ENCODE measurements at regions not wholly inside any gene's neighbourhood (a gene's known extent, or its start where the extent isn't known, plus 50 kb on each side); places are given as distances from the start of the nearest gene placed in this dataset.
"Not testable (repeated sequence)": the region's sequence is repeated elsewhere in the genome, so short reads cannot be mapped to it uniquely, and the experiment has no call there.

DNA sequence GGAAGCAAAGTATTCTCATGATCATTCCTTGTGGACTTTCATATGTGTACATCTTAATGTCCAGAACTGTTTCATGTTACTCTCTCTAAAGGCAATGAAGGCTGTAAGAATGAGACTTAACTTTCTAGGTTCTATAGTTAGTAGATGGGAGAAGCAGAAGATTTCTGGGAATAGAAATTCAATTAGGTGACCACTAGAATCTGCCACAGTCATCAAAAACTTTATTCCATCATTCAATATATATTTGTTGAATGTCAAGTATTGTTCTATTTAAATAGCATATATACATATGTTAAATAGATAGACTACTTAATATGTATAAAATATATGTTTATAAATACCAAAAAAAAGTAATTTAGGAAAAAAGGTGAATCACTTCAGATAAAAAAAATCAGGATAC lies 972.9 kb downstream of the SLC6A15 start:
- no peak for DNase-seq (ENCODE audit: low read depth, low spot score)

DNA sequence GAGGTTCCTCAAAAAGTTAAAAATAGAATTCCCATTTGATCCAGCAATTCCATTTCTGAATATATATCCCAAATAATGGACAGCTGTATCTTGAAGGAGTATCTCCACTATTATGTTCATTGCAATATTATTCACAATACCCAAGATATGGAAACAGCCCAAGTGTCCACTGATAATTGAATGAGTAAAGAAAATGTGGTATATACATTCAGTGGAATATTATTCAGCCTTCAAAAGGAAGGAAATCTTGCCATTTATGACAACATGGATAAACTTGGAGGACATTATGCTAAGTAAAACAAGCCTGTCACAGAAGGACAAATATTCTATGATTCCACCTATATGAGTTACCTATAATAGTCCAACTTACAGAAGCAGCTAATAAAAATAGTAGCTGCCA lies 979.0 kb downstream of the SLC6A15 start:
- DNase-seq (ENCODE audit: low read depth, low spot score): no peak

DNA sequence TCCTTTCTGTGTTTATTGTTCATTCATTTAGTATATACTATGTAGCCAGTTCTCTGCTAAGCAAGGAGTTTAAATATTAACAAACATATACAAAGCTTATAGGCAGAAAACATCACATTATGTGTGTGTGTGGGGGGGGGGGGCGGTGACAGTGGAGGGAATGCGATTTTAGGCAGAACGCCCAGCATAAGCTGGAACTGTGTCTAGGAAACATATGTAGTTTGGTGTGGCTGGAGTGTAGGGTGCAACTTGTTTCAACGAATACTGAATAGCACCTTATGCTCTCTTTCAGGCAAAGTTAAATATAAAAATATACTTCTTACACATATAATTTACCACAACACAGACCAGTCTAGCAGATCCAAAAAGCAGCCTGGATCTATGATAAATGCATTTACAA lies 980.6 kb downstream of the SLC6A15 start:
- DNase-seq (ENCODE audit: low read depth, low spot score): no peak

DNA sequence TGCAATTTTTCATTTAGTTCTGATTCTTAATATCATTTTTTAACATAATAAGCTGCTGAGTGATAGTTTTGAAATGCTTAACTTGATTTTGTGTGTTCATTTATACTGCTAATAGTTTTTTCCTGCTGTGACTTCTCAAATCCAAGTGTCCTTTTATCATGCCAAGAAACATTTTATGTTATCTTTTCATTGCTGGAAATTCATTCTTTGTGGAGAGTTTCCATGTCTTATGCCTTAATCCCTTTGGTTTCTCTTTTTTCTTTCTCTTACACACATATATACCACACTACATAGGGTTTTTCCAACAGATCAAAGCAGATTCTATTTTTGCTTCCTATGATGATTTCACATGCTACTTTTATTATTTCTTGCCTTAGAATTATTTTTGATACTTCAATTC lies 981.1 kb downstream of the SLC6A15 start:
- no peak for DNase-seq (ENCODE audit: low read depth, low spot score)

DNA sequence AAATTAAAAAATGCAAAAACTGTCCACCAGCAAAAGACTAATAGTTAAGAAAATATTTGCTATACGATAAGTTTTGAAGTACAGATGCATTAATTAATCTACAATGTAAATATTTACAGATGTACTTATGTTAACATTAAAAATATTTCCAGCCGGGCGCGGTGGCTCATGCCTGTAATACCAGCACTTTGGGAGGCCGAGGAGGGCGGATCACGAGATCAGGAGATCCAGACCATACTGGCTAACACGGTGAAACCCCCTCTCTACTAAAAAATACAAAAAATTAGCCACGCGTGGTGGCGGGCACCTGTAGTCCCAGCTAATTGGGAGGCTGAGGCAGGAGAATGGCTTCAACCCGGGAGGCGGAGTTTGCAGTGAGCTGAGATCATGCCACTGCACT lies 982.8 kb downstream of the SLC6A15 start:
- DNase-seq (ENCODE audit: low read depth, low spot score): not testable (repeated sequence)

DNA sequence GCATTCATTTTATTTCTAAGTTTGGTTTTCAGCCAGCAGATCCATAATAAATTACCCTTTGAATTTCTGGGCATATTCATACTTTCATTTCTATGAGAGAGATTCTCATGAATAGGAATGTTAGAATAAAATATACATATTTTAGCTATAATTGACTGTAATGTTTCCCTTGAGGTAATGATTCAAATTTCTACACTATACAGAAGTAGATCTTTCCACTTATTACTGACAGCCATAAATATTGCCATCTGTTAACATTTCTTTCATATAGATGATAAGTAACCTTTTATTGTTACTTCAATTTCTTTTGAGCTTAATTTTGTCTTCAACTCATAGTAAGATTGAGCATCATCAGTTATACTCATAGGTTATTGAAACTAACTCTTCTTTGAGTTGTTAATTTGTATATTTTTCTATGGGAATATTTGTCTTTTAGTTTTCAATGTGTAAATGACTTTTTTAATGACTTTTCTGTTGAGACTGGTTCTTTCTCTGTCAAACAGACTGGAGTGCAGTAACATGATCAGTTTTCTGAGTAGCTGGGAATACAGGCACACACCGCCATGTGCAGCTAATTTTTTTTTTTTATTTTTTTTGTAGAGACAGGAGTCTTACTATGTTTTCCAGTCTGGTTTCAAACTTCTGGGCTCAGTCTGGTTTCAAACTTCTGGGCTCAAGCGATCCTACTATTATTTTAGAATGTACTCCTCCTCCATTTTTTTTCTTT lies 991.6 kb downstream of the SLC6A15 start:
- no peak for DNase-seq (ENCODE audit: low read depth, low spot score)

DNA sequence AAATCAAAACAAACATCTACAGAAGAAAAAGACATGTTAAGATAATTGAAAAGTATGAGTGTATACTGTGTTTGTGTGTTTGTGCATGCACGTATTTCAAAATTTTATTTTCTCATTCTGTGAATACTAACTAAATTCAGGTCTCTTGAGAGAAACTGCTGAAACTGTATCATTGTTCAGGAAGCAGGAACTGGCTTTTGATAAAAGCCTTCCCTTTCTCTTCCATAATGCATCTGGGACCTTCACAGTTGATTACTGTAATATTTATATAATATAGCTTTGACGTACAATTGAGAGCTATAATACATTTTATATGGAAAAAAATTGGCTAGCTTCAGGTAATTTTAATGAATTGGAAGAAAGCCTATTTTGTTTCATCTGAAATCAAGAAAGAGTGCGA lies 993.5 kb downstream of the SLC6A15 start:
- DNase-seq (ENCODE audit: low read depth, low spot score): no peak

DNA sequence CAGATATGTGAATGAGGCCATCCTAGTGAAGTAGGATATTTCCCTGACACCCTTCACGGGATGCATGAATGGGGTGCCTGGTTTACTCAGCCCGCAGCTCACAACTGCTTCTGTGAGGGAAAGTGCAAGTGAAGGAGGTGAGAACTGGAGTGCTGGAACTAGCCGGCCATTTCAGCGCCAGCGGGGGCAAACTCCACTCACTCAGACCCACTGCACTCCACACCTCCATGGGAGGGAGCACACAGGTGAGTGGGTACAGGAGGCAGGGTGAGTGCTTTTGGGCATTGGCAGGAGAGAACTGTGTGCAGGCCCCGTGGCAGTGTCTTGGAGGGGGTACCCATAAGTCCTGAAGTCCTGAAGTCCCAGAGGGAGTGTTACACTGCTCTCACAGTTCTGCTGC lies 1008.4 kb downstream of the SLC6A15 start:
- no peak for DNase-seq (ENCODE audit: low read depth, low spot score)

DNA sequence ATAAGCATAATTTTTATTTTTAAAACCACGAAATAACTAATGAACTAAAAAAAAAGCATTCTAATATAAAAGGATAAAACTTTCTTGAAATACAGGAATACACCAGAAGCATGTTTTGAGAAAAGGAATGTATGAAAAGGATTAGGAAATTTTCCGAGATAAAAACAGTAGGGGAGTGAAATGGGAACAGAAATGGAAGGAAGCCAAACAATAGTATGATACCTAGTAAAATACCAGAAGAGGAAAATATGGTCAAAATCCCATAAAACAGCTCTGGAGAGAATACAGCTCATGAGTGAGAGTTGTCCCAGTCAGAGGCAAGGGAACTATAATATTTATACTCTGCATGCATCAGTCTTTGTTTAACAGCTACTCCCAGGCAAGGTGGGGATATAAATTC lies 1016.2 kb downstream of the SLC6A15 start:
- no peak for DNase-seq (ENCODE audit: low read depth, low spot score)

DNA sequence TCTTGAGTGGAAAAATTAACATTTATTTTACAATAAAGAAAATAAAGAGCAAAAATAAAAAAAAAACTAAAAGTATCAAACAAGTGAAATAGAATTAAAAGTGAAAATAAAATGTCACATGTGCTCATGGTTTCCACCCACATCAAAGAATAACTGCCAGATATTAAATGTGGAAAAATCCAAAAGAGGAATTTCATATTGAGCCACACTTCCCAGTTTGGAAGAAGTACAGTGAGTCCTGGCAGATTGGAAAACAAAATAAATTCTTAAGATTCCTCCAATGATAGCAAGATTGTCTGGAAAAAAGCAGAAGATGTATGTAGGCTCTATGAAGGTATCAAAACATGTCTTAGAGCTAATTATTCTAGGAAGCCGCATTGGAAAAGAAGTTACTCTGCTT lies 1019.5 kb downstream of the SLC6A15 start:
- no peak for DNase-seq (ENCODE audit: low read depth, low spot score)

DNA sequence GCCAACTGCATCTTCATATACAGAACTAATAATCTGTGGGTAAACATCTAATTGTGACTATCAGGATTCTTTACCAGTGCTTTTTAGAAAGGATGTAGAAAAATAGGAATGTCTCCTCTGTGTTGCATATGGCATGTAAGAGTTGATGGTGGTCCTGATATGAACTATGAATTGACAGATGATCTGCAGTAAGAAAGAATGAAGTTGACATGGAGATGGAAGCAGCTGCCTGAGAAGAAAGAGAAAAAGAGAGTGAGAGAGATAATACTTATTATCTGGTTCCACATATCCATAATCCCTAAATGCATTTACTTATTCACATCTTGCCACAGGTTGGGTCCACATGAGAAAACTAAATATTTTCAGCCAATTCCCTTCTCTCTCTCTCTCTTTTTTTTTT lies 1022.9 kb downstream of the SLC6A15 start:
- DNase-seq (ENCODE audit: low read depth, low spot score): no peak

DNA sequence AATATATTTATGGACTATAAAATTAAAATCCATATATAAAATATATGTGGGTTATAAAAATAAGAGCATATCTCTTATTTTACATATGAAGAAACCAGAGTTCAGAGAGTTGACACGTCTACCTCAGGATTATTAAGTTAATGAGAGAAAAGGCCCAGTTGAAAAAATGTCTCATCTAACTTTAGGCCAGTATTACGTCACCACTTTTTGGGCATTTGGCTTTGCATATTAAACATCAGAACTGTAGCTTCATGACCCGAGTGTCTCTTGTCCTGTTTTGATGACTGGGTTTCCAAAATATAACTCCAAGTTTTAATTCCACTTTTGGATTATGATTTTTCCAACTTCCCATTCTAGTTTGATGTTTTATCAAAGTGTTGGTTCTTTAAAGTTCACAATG lies 1026.1 kb downstream of the SLC6A15 start:
- no peak for DNase-seq (ENCODE audit: low read depth, low spot score)

DNA sequence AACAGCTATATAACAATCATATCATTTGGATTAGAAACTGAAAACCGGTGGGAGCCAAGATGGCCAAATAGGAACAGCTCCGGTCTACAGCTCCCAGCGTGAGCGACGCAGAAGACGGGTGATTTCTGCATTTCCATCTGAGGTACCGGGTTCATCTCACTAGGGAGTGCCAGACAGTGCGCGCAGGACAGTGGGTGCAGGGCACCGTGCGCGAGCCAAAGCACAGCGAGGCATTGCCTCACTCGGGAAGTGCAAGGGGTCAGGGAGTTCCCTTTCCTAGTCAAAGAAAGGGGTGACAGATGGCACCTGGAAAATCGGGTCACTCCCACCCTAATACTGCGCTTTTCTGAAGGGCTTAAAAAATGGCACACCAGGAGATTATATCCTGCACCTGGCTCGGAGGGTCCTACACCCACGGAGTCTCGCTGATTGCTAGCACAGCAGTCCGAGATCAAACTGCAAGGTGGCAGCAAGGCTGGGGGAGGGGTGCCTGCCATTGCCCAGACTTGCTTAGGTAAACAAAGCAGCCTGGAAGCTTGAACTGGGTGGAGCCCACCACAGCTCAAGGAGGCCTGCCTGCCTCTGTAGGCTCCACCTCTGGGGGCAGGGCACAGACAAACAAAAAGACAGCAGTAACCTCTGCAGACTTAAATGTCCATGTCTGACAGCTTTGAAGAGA lies 1041.5 kb downstream of the SLC6A15 start:
- not testable (repeated sequence) for DNase-seq (ENCODE audit: low read depth, low spot score)

DNA sequence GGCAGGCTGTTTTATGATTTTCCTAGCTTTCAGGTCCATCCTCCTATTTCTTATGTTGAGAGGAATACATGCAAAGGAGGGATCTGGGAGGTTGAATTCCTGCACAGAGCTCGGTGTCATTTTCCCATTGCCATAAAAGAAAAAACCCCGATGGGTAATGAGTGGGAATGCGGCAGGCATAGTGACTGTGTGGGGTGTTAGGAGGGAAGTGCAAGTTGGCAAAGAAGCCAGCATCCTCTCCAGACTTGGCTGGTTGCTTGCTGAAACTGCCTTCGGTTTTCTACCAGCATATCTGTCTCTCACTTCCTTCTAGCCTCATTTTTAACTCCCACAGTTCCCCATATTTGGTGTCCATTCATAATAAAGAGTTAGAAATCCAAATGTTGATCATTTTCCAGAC lies 1046.1 kb downstream of the SLC6A15 start:
- DNase-seq (ENCODE audit: low read depth, low spot score): no peak

DNA sequence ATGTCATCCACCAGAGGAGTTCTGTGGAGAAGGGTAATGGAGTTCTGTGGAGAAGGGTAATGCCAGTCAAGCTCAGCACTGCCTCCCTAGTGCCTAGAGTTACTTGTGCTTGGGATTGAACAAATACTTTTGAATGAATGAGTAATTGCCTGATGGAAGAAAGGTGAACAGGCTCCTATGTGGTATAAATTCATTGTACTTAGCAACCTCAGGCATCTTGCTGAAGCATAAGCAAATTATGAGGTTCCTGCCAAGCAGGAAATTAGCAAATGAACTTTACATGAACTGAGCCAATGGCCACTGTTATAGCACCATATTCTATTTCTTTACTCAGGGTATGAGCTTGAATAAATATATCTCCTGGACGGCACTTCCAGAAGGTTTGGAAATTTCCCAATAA lies 1047.2 kb downstream of the SLC6A15 start:
- DNase-seq (ENCODE audit: low read depth, low spot score): no peak

DNA sequence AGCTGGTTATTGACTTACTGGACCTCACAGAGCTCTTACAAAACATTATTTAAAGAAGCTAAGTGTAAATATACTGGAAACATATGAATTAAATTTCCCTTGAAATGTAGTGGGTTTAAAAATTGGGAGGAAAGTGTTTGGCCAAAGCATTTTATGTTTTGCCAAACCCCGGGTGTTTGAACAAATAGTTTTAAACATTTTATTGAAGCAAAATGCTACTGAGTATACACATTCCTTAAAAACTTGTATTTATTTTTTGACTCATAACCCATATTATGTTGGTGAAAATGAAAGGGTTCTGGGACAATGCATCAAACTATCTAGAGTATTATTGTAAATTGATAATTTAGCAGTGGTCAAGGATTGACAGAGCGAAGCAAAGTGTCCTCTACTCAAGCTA lies 1048.5 kb downstream of the SLC6A15 start:
- DNase-seq (ENCODE audit: low read depth, low spot score): no peak

DNA sequence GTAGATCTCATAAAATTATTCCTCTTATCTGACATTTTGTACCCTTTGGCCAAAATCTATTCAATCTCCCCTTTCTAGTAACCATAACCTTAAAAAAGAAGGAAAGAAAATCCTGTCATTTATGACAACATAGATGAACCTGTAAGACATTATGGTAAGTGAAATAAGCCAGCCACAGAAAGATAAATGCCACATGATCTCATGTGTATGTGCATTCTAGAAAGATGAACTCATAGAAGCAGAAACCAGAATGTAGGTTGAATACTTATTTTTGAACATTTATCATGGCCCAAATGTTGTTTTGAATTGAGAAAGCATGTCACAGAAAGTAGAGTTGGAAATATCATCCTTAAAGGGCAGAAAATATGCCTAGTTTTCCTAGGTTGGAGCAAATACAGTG lies 1053.6 kb downstream of the SLC6A15 start:
- no peak for DNase-seq (ENCODE audit: low read depth, low spot score)

DNA sequence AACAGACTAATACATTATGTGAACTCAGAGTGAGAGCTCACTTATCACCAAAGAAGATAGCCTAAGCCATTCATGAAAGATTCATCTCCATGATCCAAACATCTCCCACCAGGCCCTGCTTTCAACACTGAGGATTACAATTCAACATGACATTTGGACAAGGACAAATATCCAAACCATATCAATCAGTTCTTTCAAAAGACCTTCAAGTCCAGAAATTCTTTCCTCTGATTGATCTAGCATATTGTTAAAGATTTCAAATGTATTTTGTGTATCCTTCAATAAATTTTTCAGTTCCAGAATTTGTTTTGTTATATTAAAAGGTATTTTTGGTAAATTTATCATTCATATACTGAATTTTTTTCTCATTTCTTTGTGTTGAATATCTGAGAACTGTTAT lies 1055.8 kb downstream of the SLC6A15 start:
- no peak for DNase-seq (ENCODE audit: low read depth, low spot score)

DNA sequence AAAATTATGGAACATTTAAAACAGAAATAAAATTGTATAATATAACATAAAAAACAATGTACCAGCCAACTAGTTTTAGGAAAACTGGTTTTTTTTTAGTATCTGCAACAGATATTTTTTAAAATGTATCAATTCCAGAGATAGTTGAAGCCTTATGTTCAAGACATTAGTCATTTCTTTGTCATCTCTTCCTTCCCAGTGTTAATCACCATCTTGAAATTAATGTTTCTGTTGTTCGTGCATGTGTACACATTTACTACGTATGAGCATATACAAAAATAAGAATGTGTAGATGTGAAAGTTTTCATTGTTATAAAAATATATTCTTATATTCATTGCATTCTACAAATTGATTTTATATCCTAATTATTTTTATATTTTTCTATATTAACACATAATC lies 1062.1 kb downstream of the SLC6A15 start:
- DNase-seq (ENCODE audit: low read depth, low spot score): no peak

DNA sequence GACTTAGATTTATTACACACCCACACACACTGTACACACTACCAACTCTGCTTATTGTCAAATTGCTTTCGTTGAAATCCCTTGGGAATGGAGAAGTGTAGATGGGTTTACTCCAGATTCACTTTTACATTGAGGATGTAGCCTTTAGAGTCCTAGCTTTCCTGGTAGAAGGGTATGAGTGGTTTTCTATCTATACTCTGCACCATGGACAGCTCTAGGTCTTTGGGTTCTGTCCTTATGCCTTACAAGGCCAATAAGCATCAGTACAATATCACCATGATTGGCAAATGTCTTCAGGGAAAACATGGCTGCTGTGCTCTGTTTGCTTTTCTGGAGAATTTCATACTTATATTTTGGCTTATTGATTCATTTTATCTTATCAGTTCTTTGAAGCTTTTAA lies 1063.9 kb downstream of the SLC6A15 start:
- no peak for DNase-seq (ENCODE audit: low read depth, low spot score)

DNA sequence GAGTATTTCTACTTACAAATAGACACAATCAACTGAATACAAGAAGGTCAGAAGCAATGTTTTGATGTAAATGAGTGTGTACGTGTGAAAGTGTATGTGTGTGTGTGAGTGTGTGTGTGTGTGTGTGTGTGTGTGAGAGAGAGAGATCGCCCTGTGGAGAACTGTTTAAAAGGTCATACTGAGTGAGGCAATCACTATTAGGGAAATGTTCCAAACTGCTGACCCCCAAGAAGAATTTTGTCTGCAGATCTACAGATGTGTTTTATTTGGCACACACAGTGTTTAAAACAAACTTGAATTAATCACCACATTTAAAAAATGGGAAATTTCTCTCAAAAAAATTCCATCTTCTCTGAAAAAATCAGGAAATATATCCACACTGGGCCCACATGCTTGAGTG lies 1069.1 kb downstream of the SLC6A15 start:
- DNase-seq (ENCODE audit: low read depth, low spot score): no peak

DNA sequence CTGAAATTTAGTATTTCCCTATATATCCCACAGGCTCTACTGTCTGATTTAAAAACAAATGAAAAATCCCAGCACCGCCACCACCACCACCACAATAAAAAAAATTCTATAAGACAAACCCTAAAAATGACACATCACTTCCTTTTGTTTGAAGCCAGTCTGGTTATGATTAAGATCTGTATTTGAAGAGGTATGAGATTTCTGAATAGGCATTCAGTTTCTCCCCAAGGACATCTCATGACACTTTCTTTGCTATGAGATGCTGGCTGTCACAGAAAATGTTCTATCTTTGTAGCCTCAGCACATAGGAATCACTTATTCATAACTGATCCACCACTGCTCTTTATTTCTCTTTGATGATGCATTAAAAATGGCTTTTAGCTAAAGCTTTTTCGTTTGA lies 1071.0 kb downstream of the SLC6A15 start:
- no peak for DNase-seq (ENCODE audit: low read depth, low spot score)

DNA sequence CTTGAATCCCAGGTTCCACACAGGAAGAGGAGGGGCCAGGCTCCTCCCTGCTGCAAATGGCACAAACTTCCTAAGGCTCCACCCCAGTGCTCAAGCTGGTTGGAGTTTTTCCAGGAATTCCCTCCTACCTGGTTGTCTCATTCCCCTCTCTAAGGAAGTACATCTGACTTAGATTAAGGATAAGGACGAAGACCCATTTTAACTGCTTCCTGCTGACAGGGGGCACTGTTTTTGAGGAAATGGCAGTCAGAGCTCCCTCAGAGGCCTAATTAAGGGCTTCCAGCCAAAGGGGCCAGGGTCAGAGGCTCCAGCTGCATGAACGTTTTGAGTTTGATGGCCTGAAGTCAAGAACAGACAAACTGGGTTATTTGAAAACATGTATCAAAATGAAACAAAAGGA lies 1084.7 kb downstream of the SLC6A15 start:
- DNase-seq (ENCODE audit: low read depth, low spot score): peak; percentile 65

DNA sequence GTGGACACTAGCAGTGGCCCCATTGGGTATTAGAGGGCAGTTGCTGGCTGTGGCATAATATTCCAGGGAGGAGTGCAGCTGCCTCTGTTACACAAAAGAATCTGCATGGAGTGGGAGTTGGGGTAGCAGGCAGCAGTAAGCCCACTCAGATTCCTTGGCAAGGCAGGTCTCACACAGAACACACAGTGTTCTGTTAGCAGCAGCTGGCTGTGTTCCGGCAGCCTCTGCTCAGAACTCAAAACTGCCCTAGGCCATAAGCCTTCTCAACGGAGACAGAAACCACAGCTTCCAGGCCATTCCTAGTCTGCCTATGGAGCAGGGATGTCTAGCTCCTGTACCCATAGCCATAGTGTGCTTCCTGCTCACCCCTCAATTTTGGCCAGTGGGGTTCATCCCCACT lies 1085.4 kb downstream of the SLC6A15 start:
- peak; percentile 42 for DNase-seq (ENCODE audit: low read depth, low spot score)

Data from ELF-1 (cell line).